SIG-M5 treated with dmso at 0.1 percent for 504 hours (cell line): ENCODE measurements at regions not wholly inside any gene's neighbourhood (a gene's known extent, or its start where the extent isn't known, plus 50 kb on each side); places are given as distances from the start of the nearest gene placed in this dataset.

ENCODE experiments used
- DNase-seq: peaks from one replicate; lab custom pipeline; 2025; ENCODE audit not compliant: unreplicated experiment; lab: John Stamatoyannopoulos, UW

GRCh38 chr20:22438346-22438745 is 146.0 kb downstream of the FOXA2 start:
- DNase-seq = no peak

- no peak for DNase-seq
These were observed 147.0 kb downstream of the FOXA2 start for GRCh38 chr20:22437354-22437753.

- no peak for DNase-seq
These were observed 153.0 kb downstream of the FOXA2 start for GRCh38 chr20:22431419-22431818.

- no peak for DNase-seq
These were observed 153.6 kb downstream of the FOXA2 start for GRCh38 chr20:22430746-22431168.

- no peak for DNase-seq
These were observed 154.1 kb downstream of the FOXA2 start for GRCh38 chr20:22430154-22430745.

- DNase-seq = no peak
These were observed 154.9 kb downstream of the FOXA2 start for GRCh38 chr20:22429175-22430153.

- no peak for DNase-seq
These were observed 156.3 kb downstream of the FOXA2 start for GRCh38 chr20:22428051-22428450.

- DNase-seq = no peak
These were observed 157.6 kb downstream of the FOXA2 start for GRCh38 chr20:22426772-22427171.

- no peak for DNase-seq
These were observed 158.8 kb downstream of the FOXA2 start for GRCh38 chr20:22425344-22426295.

- no peak for DNase-seq
These were observed 161.1 kb downstream of the FOXA2 start for GRCh38 chr20:22423190-22423832.

- DNase-seq = no peak
These were observed 164.2 kb downstream of the FOXA2 start for GRCh38 chr20:22420116-22420598.

- no peak for DNase-seq
These were observed 165.6 kb downstream of the FOXA2 start for GRCh38 chr20:22418738-22419137.

- no peak for DNase-seq
These were observed 170.0 kb downstream of the FOXA2 start for GRCh38 chr20:22414305-22414742.

GRCh38 chr20:22412977-22413868 is 171.1 kb downstream of the FOXA2 start:
- no peak for DNase-seq

- DNase-seq = no peak
These were observed 172.5 kb downstream of the FOXA2 start for GRCh38 chr20:22411627-22412450.

GRCh38 chr20:22411286-22411626 is 173.1 kb downstream of the FOXA2 start:
- no peak for DNase-seq

GRCh38 chr20:22410556-22411130 is 173.7 kb downstream of the FOXA2 start:
- no peak for DNase-seq
